ENCODE measurements at regions not wholly inside any gene's neighbourhood (a gene's known extent, or its start where the extent isn't known, plus 50 kb on each side); places are given as distances from the start of the nearest gene placed in this dataset.

- TF ChIP-seq TRIM24 (IDR thresholded peaks at IDR 0.05), result peak in 1 of 2 experiments; percentile 84; a peak in 3 of 4 replicates
- 0 out of 2 replicates have a peak, but pooled peaks have one; percentile 44 for TF ChIP-seq TCF15 (CRISPR knock-in tag; IDR thresholded peaks at IDR 0.05)
- peak; percentile 82 for TF ChIP-seq SMARCA4 (IDR thresholded peaks at IDR 0.05)
- TF ChIP-seq ATF4 (CRISPR knock-in tag; IDR thresholded peaks at IDR 0.05), result peak; percentile 29; the same call in 1 of the 2 replicates
- TF ChIP-seq ZNF311 (CRISPR knock-in tag; IDR thresholded peaks at IDR 0.05), result peak; percentile 20; the same call in 1 of the 2 replicates
- TF ChIP-seq IRF9 (tag; IDR thresholded peaks at IDR 0.05), result no peak
- no peak for TF ChIP-seq NCOA6 (IDR thresholded peaks at IDR 0.05)
- TF ChIP-seq ZNF586 (CRISPR knock-in tag; conservative IDR thresholded peaks at IDR 0.05), result 0 out of 2 replicates have a peak, but pooled peaks have one; percentile 30
- peak; percentile 67; the same call in 1 of the 2 replicates for TF ChIP-seq ZNF175 (CRISPR knock-in tag; IDR thresholded peaks at IDR 0.05; ENCODE audit: low read depth)
- TF ChIP-seq TSC22D4 (tag; IDR thresholded peaks at IDR 0.05), result no peak
- no peak for TF ChIP-seq ATF6 (CRISPR knock-in tag; IDR thresholded peaks at IDR 0.05)
- peak; percentile 7; the same call in 1 of the 2 replicates for TF ChIP-seq ZNF384 (IDR thresholded peaks at IDR 0.05; ENCODE audit: low read depth, low read length)
- TF ChIP-seq HMBOX1 (IDR thresholded peaks at IDR 0.05), result peak; percentile 66
- TF ChIP-seq PHF21A (IDR thresholded peaks at IDR 0.05; ENCODE audit: borderline replicate concordance, low read depth), result no peak; the same call in 1 of the 2 replicates
- 0 out of 2 replicates have a peak, but pooled peaks have one; percentile 24 for TF ChIP-seq CREB5 (CRISPR knock-in tag; IDR thresholded peaks at IDR 0.05)
- TF ChIP-seq ATF7 (IDR thresholded peaks at IDR 0.05), result peak; percentile 62; the same call in 1 of the 2 replicates
- TF ChIP-seq HDAC1 (IDR thresholded peaks at IDR 0.05), result peak in 1 of 2 experiments; percentile 55; a peak in 1 of 4 replicates
- TF ChIP-seq SMAD1 (IDR thresholded peaks at IDR 0.05; ENCODE audit: low read depth, low read length, partially characterized antibody), result no peak
- 0 out of 2 replicates have a peak, but pooled peaks have one; percentile 17 for TF ChIP-seq E2F3 (CRISPR knock-in tag; IDR thresholded peaks at IDR 0.05)
- TF ChIP-seq CBFA2T3 (IDR thresholded peaks at IDR 0.05), result peak; percentile 72
Measured at GRCh38 chr1:182301467-182302198, 90.0 kb downstream of the GLUL start (continued).

All from K562 (cell line).